Activated CD4-positive, alpha-beta T cell treated with anti-CD3 and anti-CD28 coated beads, Interleukin-2, Interleukin-4, amounts not matched to agents 100 ng/mL and 50 ng/mL, durations not matched to agents 16 hours and 8 hours (primary cell): ENCODE measurements at regions not wholly inside any gene's neighbourhood (a gene's known extent, or its start where the extent isn't known, plus 50 kb on each side); places are given as distances from the start of the nearest gene placed in this dataset.

Source experiments
- DNase-seq: peaks from one replicate; pipeline ENCODE4 v3.0.0-alpha.2; 2020; ENCODE audit warnings: low spot score

GRCh38 chr15:96390986-96391385 is 60.5 kb downstream of the NR2F2 start:
- DNase-seq: no peak

GRCh38 chr15:96392380-96393208 is 62.1 kb downstream of the NR2F2 start:
- DNase-seq: no peak

GRCh38 chr15:96393209-96393513 is 62.7 kb downstream of the NR2F2 start:
- no peak for DNase-seq

GRCh38 chr15:96395687-96396086 is 65.2 kb downstream of the NR2F2 start:
- DNase-seq: no peak

GRCh38 chr15:96398776-96399175 is 68.3 kb downstream of the NR2F2 start:
- DNase-seq: no peak

GRCh38 chr15:96402403-96402802 is 71.9 kb downstream of the NR2F2 start:
- DNase-seq: no peak

GRCh38 chr15:96403071-96403470 is 72.6 kb downstream of the NR2F2 start:
- no peak for DNase-seq

- DNase-seq: no peak
Observed at GRCh38 chr15:96403932-96404331, 73.4 kb downstream of the NR2F2 start.

GRCh38 chr15:96404560-96404959 is 74.1 kb downstream of the NR2F2 start:
- no peak for DNase-seq

GRCh38 chr15:96406291-96406690 is 75.8 kb downstream of the NR2F2 start:
- no peak for DNase-seq

- DNase-seq: no peak
Observed at GRCh38 chr15:96406701-96407100, 76.2 kb downstream of the NR2F2 start.

GRCh38 chr15:96407482-96407881 is 77.0 kb downstream of the NR2F2 start:
- no peak for DNase-seq

GRCh38 chr15:96408591-96409183 is 78.2 kb downstream of the NR2F2 start:
- no peak for DNase-seq

GRCh38 chr15:96409215-96410138 is 79.0 kb downstream of the NR2F2 start:
- DNase-seq: no peak

- DNase-seq: no peak
Observed at GRCh38 chr15:96410175-96411055, 79.9 kb downstream of the NR2F2 start.

- DNase-seq: no peak
Observed at GRCh38 chr15:96411056-96412031, 80.8 kb downstream of the NR2F2 start.

- no peak for DNase-seq
Observed at GRCh38 chr15:96412045-96412905, 81.8 kb downstream of the NR2F2 start.

- no peak for DNase-seq
Observed at GRCh38 chr15:96412906-96413231, 82.4 kb downstream of the NR2F2 start.

GRCh38 chr15:96413657-96414056 is 83.2 kb downstream of the NR2F2 start:
- DNase-seq: no peak

GRCh38 chr15:96414875-96415274 is 84.4 kb downstream of the NR2F2 start:
- no peak for DNase-seq
